ENCODE measurements at regions not wholly inside any gene's neighbourhood (a gene's known extent, or its start where the extent isn't known, plus 50 kb on each side); places are given as distances from the start of the nearest gene placed in this dataset.

GRCh38 chr16:73277071-73277470 is 229.1 kb upstream of the ZFHX3 start:
- TF ChIP-seq, protein P1, sequence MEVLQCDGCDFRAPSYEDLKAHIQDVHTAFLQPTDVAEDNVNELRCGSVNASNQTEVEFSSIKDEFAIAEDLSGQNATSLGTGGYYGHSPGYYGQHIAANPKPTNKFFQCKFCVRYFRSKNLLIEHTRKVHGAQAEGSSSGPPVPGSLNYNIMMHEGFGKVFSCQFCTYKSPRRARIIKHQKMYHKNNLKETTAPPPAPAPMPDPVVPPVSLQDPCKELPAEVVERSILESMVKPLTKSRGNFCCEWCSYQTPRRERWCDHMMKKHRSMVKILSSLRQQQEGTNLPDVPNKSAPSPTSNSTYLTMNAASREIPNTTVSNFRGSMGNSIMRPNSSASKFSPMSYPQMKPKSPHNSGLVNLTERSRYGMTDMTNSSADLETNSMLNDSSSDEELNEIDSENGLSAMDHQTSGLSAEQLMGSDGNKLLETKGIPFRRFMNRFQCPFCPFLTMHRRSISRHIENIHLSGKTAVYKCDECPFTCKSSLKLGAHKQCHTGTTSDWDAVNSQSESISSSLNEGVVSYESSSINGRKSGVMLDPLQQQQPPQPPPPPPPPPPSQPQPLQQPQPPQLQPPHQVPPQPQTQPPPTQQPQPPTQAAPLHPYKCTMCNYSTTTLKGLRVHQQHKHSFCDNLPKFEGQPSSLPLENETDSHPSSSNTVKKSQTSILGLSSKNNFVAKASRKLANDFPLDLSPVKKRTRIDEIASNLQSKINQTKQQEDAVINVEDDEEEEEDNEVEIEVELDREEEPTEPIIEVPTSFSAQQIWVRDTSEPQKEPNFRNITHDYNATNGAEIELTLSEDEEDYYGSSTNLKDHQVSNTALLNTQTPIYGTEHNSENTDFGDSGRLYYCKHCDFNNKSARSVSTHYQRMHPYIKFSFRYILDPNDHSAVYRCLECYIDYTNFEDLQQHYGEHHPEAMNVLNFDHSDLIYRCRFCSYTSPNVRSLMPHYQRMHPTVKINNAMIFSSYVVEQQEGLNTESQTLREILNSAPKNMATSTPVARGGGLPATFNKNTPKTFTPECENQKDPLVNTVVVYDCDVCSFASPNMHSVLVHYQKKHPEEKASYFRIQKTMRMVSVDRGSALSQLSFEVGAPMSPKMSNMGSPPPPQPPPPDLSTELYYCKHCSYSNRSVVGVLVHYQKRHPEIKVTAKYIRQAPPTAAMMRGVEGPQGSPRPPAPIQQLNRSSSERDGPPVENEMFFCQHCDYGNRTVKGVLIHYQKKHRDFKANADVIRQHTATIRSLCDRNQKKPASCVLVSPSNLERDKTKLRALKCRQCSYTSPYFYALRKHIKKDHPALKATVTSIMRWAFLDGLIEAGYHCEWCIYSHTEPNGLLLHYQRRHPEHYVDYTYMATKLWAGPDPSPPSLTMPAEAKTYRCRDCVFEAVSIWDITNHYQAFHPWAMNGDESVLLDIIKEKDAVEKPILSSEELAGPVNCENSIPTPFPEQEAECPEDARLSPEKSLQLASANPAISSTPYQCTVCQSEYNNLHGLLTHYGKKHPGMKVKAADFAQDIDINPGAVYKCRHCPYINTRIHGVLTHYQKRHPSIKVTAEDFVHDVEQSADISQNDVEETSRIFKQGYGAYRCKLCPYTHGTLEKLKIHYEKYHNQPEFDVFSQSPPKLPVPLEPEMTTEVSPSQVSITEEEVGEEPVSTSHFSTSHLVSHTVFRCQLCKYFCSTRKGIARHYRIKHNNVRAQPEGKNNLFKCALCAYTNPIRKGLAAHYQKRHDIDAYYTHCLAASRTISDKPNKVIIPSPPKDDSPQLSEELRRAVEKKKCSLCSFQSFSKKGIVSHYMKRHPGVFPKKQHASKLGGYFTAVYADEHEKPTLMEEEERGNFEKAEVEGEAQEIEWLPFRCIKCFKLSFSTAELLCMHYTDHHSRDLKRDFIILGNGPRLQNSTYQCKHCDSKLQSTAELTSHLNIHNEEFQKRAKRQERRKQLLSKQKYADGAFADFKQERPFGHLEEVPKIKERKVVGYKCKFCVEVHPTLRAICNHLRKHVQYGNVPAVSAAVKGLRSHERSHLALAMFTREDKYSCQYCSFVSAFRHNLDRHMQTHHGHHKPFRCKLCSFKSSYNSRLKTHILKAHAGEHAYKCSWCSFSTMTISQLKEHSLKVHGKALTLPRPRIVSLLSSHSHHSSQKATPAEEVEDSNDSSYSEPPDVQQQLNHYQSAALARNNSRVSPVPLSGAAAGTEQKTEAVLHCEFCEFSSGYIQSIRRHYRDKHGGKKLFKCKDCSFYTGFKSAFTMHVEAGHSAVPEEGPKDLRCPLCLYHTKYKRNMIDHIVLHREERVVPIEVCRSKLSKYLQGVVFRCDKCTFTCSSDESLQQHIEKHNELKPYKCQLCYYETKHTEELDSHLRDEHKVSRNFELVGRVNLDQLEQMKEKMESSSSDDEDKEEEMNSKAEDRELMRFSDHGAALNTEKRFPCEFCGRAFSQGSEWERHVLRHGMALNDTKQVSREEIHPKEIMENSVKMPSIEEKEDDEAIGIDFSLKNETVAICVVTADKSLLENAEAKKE (CRISPR knock-in tag; IDR thresholded peaks at IDR 0.05): no peak
- Histone ChIP-seq H3K79me2 (replicated peaks; ENCODE audit: insufficient read depth) (no peaks in the 10 kb centered on the region), H3K36me3 (ENCODE audit: insufficient read depth) (no peaks in the 10 kb centered on the region), H2AFZ (no peak overlapping the region), H3K4me1 (ENCODE audit: insufficient read depth) (no peaks in the 10 kb centered on the region), H3K9me2 (ENCODE audit: insufficient read depth) (peaks cover 5% of the 10 kb centered on the region; the same call in 1 of the 2 replicates), H3K4me3 (no peak overlapping the region), H3F3A (replicated peaks; ENCODE audit: low read depth) (no peaks in the 10 kb centered on the region), H3K27me3 (ENCODE audit: insufficient read depth) (no peaks in the 10 kb centered on the region), H4K20me1 (replicated peaks; ENCODE audit: insufficient read depth) (no peaks in the 10 kb centered on the region), H3K4me2 (no peak overlapping the region), H3K27ac (ENCODE audit: low read depth) (no peak overlapping the region)
- H3K27me3 Mint-ChIP-seq (ENCODE audit: insufficient read depth, low read depth, poor library complexity): no peaks in the 10 kb centered on the region
- DNase-seq (ENCODE audit: low spot score) (no peak), ATAC-seq (no peak)
- H3K4me1 Mint-ChIP-seq: no peaks in the 10 kb centered on the region
- H3K9me3 Mint-ChIP-seq: no peaks in the 10 kb centered on the region; the same call in 2 of the 3 replicates
- no peaks in the 10 kb centered on the region for H3K36me3 Mint-ChIP-seq (ENCODE audit: low read depth)
- no peak overlapping the region for H3K4me3 Mint-ChIP-seq
- H3K27ac Mint-ChIP-seq: no peak overlapping the region

DNA sequence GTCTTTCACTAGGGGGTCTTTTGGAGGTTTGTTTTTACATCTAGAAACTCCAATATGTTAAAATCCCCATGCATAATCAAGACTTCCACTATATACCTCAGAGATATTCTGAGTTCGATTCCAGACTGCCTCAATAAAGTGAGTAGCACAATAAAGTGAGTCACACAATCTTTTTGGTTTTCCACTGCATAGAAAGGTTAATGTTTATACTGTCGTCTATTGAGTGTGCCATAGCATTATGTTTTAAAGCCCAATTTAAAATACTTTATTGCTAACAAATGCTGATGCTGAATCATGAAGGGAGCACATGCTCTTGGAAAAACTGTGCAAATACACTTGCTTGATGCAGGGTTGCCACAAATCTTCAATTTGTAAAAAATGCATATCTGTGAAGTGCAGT is 227.5 kb upstream of the ZFHX3 start:
- Mint-ChIP-seq H3K9me3 (no peaks in the 10 kb centered on the region; the same call in 2 of the 3 replicates), H3K36me3 (ENCODE audit: low read depth) (no peaks in the 10 kb centered on the region), H3K4me1 (no peaks in the 10 kb centered on the region), H3K27me3 (ENCODE audit: insufficient read depth, low read depth, poor library complexity) (no peaks in the 10 kb centered on the region), H3K27ac (no peak overlapping the region), H3K4me3 (no peak overlapping the region)
- no peak for DNase-seq (ENCODE audit: low spot score)
- Histone ChIP-seq H3K79me2 (replicated peaks; ENCODE audit: insufficient read depth) (no peaks in the 10 kb centered on the region), H3K4me1 (ENCODE audit: insufficient read depth) (no peaks in the 10 kb centered on the region), H3K4me2 (no peak overlapping the region), H3F3A (replicated peaks; ENCODE audit: low read depth) (no peaks in the 10 kb centered on the region), H2AFZ (no peak overlapping the region), H3K4me3 (no peak overlapping the region), H3K27me3 (ENCODE audit: insufficient read depth) (no peaks in the 10 kb centered on the region), H3K36me3 (ENCODE audit: insufficient read depth) (no peaks in the 10 kb centered on the region), H4K20me1 (replicated peaks; ENCODE audit: insufficient read depth) (no peaks in the 10 kb centered on the region), H3K27ac (ENCODE audit: low read depth) (no peak overlapping the region), H3K9me2 (ENCODE audit: insufficient read depth) (peaks cover 5% of the 10 kb centered on the region; the same call in 1 of the 2 replicates)
- ATAC-seq: no peak
- no peak for TF ChIP-seq REST (IDR thresholded peaks at IDR 0.05; ENCODE audit: unreplicated experiment)
- TF ChIP-seq ZNF331 (CRISPR knock-in tag; IDR thresholded peaks at IDR 0.05; ENCODE audit: low read depth): no peak
- no peak for TF ChIP-seq POLR2AphosphoS5 (IDR thresholded peaks at IDR 0.05; ENCODE audit: low read depth)
- TF ChIP-seq ETS1 (IDR thresholded peaks at IDR 0.05): no peak
- TF ChIP-seq ZNF114 (CRISPR knock-in tag; IDR thresholded peaks at IDR 0.05): no peak
- TF ChIP-seq EZH2 (IDR thresholded peaks at IDR 0.05; ENCODE audit: low read depth, unreplicated experiment): no peak
- no peak for TF ChIP-seq CREB1 (CRISPR knock-in tag; IDR thresholded peaks at IDR 0.05; ENCODE audit: low read depth)
